Ovary (tissue), 7 donors: ENCODE measurements at regions not wholly inside any gene's neighbourhood (a gene's known extent, or its start where the extent isn't known, plus 50 kb on each side); places are given as distances from the start of the nearest gene placed in this dataset.

Experiments used
- DNase-seq, 5 donors: peaks; one replicate each; pipeline ENCODE4 v3.0.0-alpha.2; 2019 to 2020
- H3K27ac ChIP-seq, 2 donors: fragments of 200-600 bp; one replicate each; pipeline versions ENCODE4 v1.5.1 to v1.8.0; 2019 to 2022
- H3K27me3 ChIP-seq: fragments of 200-600 bp; one replicate; pipeline ENCODE4 v1.8.0; 2022
- H3K36me3 ChIP-seq: fragments of 200-600 bp; sonication (generic); one replicate; pipeline ENCODE4 v1.5.1; 2019
- H3K4me1 ChIP-seq: one replicate; pipeline ENCODE4 v1.8.1; 2013; ENCODE audit warnings: mild to moderate bottlenecking, moderate library complexity; ENCODE audit not compliant: insufficient read depth
- H3K4me3 ChIP-seq: fragments of 200-600 bp; sonication (generic); one replicate; pipeline ENCODE4 v1.5.1; 2017
- H3K9me3 ChIP-seq, 2 donors: fragments of 200-600 bp in 1 of 2; sonication (generic) in 1 of 2; one replicate each; pipeline versions ENCODE4 v1.5.1 to v1.8.1; 2013 to 2019; ENCODE audit warnings: mild to moderate bottlenecking in 1 of 2, moderate library complexity in 1 of 2
- EP300 ChIP-seq: sonication (generic); formaldehyde crosslinking; IDR thresholded peaks from one replicate; pipeline ENCODE4 v1.6.1; 2017; ENCODE audit warnings: antibody characterized with exemption
- POLR2A ChIP-seq: fragments of 450-650 bp; IDR thresholded peaks from one replicate; pipeline ENCODE4 v1.6.1; 2017; ENCODE audit warnings: antibody characterized with exemption, mild to moderate bottlenecking, moderate library complexity
- WGBS, 3 donors: extraction: QIAGEN DNeasy Blood & Tissue Kit in 1 of 3; methylation state at CpG; one replicate each; pipeline versions ENCODE4 v1.1.5 to v1.1.7; 2013 to 2017; 5-methylcytosine and 5-hydroxymethylcytosine counted together
- intact Hi-C, 4 donors: fragments of 100-400 bp; cut with DNase I; formaldehyde crosslinking; loops; one replicate each; pipeline versions ENCODE4 v1.11.0 to v1.15.1; 2022 to 2023
- TF ChIP-seq, protein P1 (sequence below), 3 donors: fragments of 450-650 bp in 2 of 3; fragments of 200-600 bp in 1 of 3; IDR thresholded peaks; one replicate each; pipeline versions ENCODE4 v1.5.1 to v1.8.0; 2016 to 2022; ENCODE audit warnings: antibody characterized with exemption in 3 of 3, mild to moderate bottlenecking in 1 of 3
- donor health status: DM: no; HTN: no; CAD: no; lungs with moderate emphysema.
- donor health status: DM: no; HTN: no; CAD: no.
- donor health status: Bipolar disorder and iron deficiency.
- donor health status: DM: no; HTN: no; CAD: no.
- donor health status: DM: yes; HTN: yes; CAD: no.

DNA sequence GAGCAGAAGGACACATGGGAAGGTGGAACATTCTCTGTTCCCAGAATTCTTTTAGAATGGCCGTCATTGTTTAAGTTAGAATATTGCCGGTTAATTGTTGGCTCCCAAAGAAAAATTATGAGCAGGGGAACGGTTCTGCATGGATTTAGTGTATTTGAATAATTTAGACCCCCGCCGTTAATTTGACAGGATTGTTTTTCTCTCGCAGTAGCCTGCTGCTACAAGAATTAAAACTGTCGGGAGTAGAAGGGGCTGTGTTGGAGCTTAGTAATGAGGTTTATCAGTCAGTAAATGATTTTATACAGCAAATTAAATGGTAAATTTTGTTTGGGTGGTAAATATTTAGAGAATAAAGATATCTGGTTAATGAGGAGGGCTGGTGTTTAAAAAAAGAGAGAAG lies 431.2 kb upstream of the DYNLRB2 start:
- Histone ChIP-seq H3K4me3 (no peak overlapping the region), H3K4me1 (peaks cover 5% of the 10 kb centered on the region), H3K36me3 (no peaks in the 10 kb centered on the region), H3K27me3 (no peaks in the 10 kb centered on the region), H3K9me3 (no peaks in the 10 kb centered on the region), H3K27ac (no peak overlapping the region)
- 85 to 91% (median 87%) methylated on average over 7 of the region's 7 CpGs for WGBS, 3 donors
- TF ChIP-seq EP300 (no peak), POLR2A (no peak)
- TF ChIP-seq, protein P1, sequence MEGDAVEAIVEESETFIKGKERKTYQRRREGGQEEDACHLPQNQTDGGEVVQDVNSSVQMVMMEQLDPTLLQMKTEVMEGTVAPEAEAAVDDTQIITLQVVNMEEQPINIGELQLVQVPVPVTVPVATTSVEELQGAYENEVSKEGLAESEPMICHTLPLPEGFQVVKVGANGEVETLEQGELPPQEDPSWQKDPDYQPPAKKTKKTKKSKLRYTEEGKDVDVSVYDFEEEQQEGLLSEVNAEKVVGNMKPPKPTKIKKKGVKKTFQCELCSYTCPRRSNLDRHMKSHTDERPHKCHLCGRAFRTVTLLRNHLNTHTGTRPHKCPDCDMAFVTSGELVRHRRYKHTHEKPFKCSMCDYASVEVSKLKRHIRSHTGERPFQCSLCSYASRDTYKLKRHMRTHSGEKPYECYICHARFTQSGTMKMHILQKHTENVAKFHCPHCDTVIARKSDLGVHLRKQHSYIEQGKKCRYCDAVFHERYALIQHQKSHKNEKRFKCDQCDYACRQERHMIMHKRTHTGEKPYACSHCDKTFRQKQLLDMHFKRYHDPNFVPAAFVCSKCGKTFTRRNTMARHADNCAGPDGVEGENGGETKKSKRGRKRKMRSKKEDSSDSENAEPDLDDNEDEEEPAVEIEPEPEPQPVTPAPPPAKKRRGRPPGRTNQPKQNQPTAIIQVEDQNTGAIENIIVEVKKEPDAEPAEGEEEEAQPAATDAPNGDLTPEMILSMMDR (IDR thresholded peaks at IDR 0.05): no peak
- DNase-seq: no peak
- intact Hi-C loops: loop anchor here in 1 of 4 donors (10.0 kb wide), 1 partner anchor 1185 kb away; no protein-coding TSS in a partner anchor

DNA sequence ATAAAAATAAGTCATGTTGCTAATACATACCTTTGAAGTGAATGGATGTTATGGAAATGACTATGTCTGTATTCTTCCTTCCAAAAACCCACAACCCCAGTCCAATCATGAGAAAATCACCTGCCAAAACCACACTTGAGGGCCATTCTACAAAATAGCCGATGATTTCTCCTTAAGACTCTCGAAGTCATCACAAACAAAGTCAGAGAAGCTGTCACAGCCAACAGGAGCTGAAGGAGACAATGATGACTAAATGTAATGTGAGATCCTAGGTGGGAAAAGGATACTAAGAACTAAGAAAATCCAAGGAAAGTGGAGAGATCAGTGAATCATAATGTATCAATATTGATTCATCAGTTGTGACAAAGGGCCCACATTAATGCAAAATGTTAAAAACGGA lies 432.9 kb upstream of the DYNLRB2 start:
- no peak for DNase-seq
- H3K36me3 ChIP-seq: no peaks in the 10 kb centered on the region
- WGBS, 3 donors: 94 to 97% (median 95%) methylated on average over 3 of the region's 3 CpGs
- no peak overlapping the region for H3K4me3 ChIP-seq
- no peaks in the 10 kb centered on the region for H3K4me1 ChIP-seq
- intact Hi-C loops: loop anchor here in 1 of 4 donors (10.0 kb wide), 1 partner anchor 1183 kb away; no protein-coding TSS in a partner anchor
- H3K27me3 ChIP-seq: no peaks in the 10 kb centered on the region
- H3K27ac ChIP-seq: no peak overlapping the region
- no peaks in the 10 kb centered on the region for H3K9me3 ChIP-seq
- TF ChIP-seq, protein P1 (IDR thresholded peaks at IDR 0.05): no peak
- no peak for TF ChIP-seq EP300
- TF ChIP-seq POLR2A: no peak

DNA sequence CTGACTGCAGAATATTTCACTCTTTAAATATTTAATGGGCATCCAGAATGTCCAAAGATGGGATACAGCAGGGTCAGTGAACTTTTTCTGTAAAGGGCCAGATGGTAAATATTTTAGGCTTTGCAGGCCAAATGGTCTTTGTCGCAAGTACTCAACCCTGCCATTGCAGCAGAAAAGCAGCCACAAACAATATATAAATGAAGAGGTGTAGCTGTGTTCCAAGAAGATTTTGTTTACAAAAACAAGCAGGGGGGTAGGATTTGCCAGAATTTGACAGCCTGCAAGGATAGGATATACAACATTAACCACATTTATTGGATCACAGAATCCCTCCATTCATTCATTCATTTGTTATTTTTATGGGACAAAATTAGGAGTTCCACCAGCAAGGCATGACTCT lies 435.0 kb upstream of the DYNLRB2 start:
- H3K9me3 ChIP-seq: no peaks in the 10 kb centered on the region
- H3K4me1 ChIP-seq: no peaks in the 10 kb centered on the region
- no peak for TF ChIP-seq POLR2A
- no peak for TF ChIP-seq EP300
- TF ChIP-seq, protein P1 (IDR thresholded peaks at IDR 0.05): no peak
- no peak for DNase-seq
- H3K27ac ChIP-seq: no peak overlapping the region
- H3K27me3 ChIP-seq: no peaks in the 10 kb centered on the region
- intact Hi-C loops: loop anchor here in 1 of 4 donors (10.0 kb wide), 1 partner anchor 1181 kb away; no protein-coding TSS in a partner anchor
- WGBS, 3 donors: 90 to 97% (median 93%) methylated on average over 1 of the region's 1 CpG
- H3K36me3 ChIP-seq: no peaks in the 10 kb centered on the region
- H3K4me3 ChIP-seq: no peak overlapping the region

DNA sequence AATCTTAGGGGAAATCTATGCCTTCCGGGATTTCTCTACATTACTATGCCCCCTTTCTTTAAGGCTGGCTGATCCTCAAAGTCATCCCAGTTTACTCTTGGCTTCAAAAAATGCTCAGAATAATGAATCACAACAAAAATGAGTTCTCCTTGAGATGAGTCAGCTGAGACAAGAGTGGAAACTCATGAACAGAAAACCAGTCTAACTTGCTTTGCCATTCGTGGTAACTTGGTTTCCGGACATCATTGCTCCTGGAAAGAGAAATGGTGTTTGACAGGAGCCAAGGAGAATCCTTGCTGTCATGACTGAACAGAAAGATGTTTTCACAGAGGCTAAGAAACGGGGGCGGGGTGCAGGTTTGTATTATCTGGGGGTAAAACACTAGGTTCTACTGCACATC lies 435.6 kb upstream of the DYNLRB2 start:
- H3K36me3 ChIP-seq: no peaks in the 10 kb centered on the region
- no peaks in the 10 kb centered on the region for H3K27me3 ChIP-seq
- DNase-seq: no peak
- 93 to 96% (median 93%) methylated on average over 5 of the region's 5 CpGs for WGBS, 3 donors
- H3K9me3 ChIP-seq: no peaks in the 10 kb centered on the region
- no peak overlapping the region for H3K4me3 ChIP-seq
- intact Hi-C loops: loop anchor here in 1 of 4 donors (10.0 kb wide), 1 partner anchor 1180 kb away; no protein-coding TSS in a partner anchor
- TF ChIP-seq, protein P1 (IDR thresholded peaks at IDR 0.05): no peak
- no peak overlapping the region for H3K27ac ChIP-seq
- H3K4me1 ChIP-seq: no peaks in the 10 kb centered on the region
